Epithelial cell of esophagus (primary cell): ENCODE measurements at regions not wholly inside any gene's neighbourhood (a gene's known extent, or its start where the extent isn't known, plus 50 kb on each side); places are given as distances from the start of the nearest gene placed in this dataset.
A peak's percentile ranks its signal among the peaks of the same experiment; 100 is the strongest.

ENCODE experiments used
- DNase-seq: peaks from one replicate; pipeline ENCODE4 v3.0.0; 2010; ENCODE audit warnings: low read depth
- H3K4me3 ChIP-seq: 2 replicates; pipeline ENCODE4 v1.5.1; 2011; ENCODE audit warnings: mild to moderate bottlenecking, low read length, control low read depth
- CTCF ChIP-seq: IDR thresholded peaks from 2 replicates; pipeline ENCODE4 v1.5.1; 2011; ENCODE audit warnings: low read depth, mild to moderate bottlenecking, low read length, control low read depth, inconsistent platforms; ENCODE audit not compliant: insufficient read depth; ENCODE audit errors: missing control alignments

GRCh38 chr14:86513564-86513963, 983.6 kb downstream of the FLRT2 start:
- H3K4me3 ChIP-seq, result no peak overlapping the region
- TF ChIP-seq CTCF, result no peak
- no peak for DNase-seq

- no peak for DNase-seq
- H3K4me3 ChIP-seq, result no peak overlapping the region
These were observed 983.1 kb downstream of the FLRT2 start for GRCh38 chr14:86513056-86513455.

GRCh38 chr14:86510491-86510890, 980.5 kb downstream of the FLRT2 start:
- no peak for DNase-seq
- no peak overlapping the region for H3K4me3 ChIP-seq
- TF ChIP-seq CTCF, result no peak

More at GRCh38 chr14:86513056-86513455, 983.1 kb downstream of the FLRT2 start:
- TF ChIP-seq CTCF, result no peak

GRCh38 chr14:86505808-86506207, 975.9 kb downstream of the FLRT2 start:
- peak; percentile 50 for DNase-seq

GRCh38 chr14:86501611-86502010, 971.7 kb downstream of the FLRT2 start:
- DNase-seq, result no peak
- TF ChIP-seq CTCF, result no peak
- H3K4me3 ChIP-seq, result no peak overlapping the region

More at GRCh38 chr14:86505808-86506207, 975.9 kb downstream of the FLRT2 start:
- no peak for TF ChIP-seq CTCF
- H3K4me3 ChIP-seq, result no peak overlapping the region

GRCh38 chr14:86491743-86492142, 961.8 kb downstream of the FLRT2 start:
- no peak overlapping the region for H3K4me3 ChIP-seq
- DNase-seq, result no peak
- no peak for TF ChIP-seq CTCF

GRCh38 chr14:86481104-86481503, 951.2 kb downstream of the FLRT2 start:
- H3K4me3 ChIP-seq, result no peak overlapping the region
- no peak for TF ChIP-seq CTCF
- DNase-seq, result peak; percentile 34
